ENCODE measurements at regions not wholly inside any gene's neighbourhood (a gene's known extent, or its start where the extent isn't known, plus 50 kb on each side); places are given as distances from the start of the nearest gene placed in this dataset.

DNA sequence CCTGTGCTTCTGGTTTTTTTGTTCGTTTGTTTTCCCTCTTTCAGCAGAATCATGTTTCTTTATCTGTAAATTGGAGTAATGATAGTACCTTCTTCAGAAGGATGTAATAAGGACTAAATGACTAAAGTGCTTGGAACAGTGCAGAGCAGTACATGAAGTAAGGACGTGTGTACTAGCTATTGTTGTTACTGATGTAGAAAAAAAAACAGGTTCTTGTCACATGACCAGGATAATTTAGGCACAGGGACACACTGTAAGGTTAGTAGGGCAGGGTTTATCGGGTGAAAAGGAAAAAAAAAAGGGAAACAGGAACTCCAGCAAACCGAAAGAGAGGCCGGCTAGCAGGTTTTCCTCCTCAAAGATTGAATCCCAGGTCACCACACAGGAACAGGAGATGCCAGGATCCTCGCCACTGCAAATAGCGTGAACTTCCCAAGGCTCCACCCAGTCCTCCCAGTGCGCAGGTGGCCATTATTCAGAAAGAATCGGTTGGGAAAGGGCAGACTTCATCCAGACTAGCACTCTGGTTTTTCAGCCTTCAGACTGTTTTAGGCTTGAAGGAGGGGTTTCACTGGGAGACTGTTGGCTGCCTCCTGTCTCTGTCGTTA, 63.8 kb upstream of the PRRC2C start:
- no peak for TF ChIP-seq CTCF (conservative IDR thresholded peaks at IDR 0.05; ENCODE audit: low read length)
- TF ChIP-seq EZH2phosphoT487 (IDR thresholded peaks at IDR 0.05; ENCODE audit: borderline replicate concordance, low read depth, low read length) = no peak
